ENCODE measurements at regions not wholly inside any gene's neighbourhood (a gene's known extent, or its start where the extent isn't known, plus 50 kb on each side); places are given as distances from the start of the nearest gene placed in this dataset.
"Not testable (repeated sequence)": the region's sequence is repeated elsewhere in the genome, so short reads cannot be mapped to it uniquely, and the experiment has no call there.

- Histone ChIP-seq H3K4me1 (ENCODE audit: control insufficient read depth, insufficient read depth, low read length) (no peaks in the 10 kb centered on the region), H3K36me3 (ENCODE audit: control insufficient read depth, insufficient read depth, low read length) (no peaks in the 10 kb centered on the region), H3K27me3 (ENCODE audit: control insufficient read depth, insufficient read depth, low read length) (no peaks in the 10 kb centered on the region), H3K4me3 (ENCODE audit: low read length) (no peak overlapping the region), H3K9ac (ENCODE audit: low read length) (no peak overlapping the region), H3K27ac (ENCODE audit: low read depth, low read length) (no peak overlapping the region)
Measured at GRCh38 chr17:70314096-70314495, 144.8 kb downstream of the KCNJ2 start.

- Histone ChIP-seq H3K4me3 (ENCODE audit: low read length) (no peak overlapping the region), H3K27ac (ENCODE audit: low read depth, low read length) (no peak overlapping the region)
Measured at GRCh38 chr17:70314506-70314905, 145.2 kb downstream of the KCNJ2 start.

GRCh38 chr17:70317421-70317820 lies 148.1 kb downstream of the KCNJ2 start:
- Histone ChIP-seq H3K36me3 (ENCODE audit: control insufficient read depth, insufficient read depth, low read length) (no peaks in the 10 kb centered on the region), H3K4me3 (ENCODE audit: low read length) (no peak overlapping the region), H3K9ac (ENCODE audit: low read length) (no peak overlapping the region), H3K27me3 (ENCODE audit: control insufficient read depth, insufficient read depth, low read length) (no peaks in the 10 kb centered on the region), H3K27ac (ENCODE audit: low read depth, low read length) (no peak overlapping the region), H3K4me1 (ENCODE audit: control insufficient read depth, insufficient read depth, low read length) (peaks cover 3% of the 10 kb centered on the region)

More at GRCh38 chr17:70314506-70314905, 145.2 kb downstream of the KCNJ2 start:
- Histone ChIP-seq H3K36me3 (ENCODE audit: control insufficient read depth, insufficient read depth, low read length) (no peaks in the 10 kb centered on the region), H3K4me1 (ENCODE audit: control insufficient read depth, insufficient read depth, low read length) (no peaks in the 10 kb centered on the region), H3K9ac (ENCODE audit: low read length) (no peak overlapping the region), H3K27me3 (ENCODE audit: control insufficient read depth, insufficient read depth, low read length) (no peaks in the 10 kb centered on the region)

- Histone ChIP-seq H3K27ac (ENCODE audit: low read depth, low read length) (no peak overlapping the region), H3K9ac (ENCODE audit: low read length) (no peak overlapping the region), H3K4me3 (ENCODE audit: low read length) (no peak overlapping the region), H3K36me3 (ENCODE audit: control insufficient read depth, insufficient read depth, low read length) (no peaks in the 10 kb centered on the region), H3K27me3 (ENCODE audit: control insufficient read depth, insufficient read depth, low read length) (no peaks in the 10 kb centered on the region), H3K4me1 (ENCODE audit: control insufficient read depth, insufficient read depth, low read length) (peaks cover 3% of the 10 kb centered on the region)
Measured at GRCh38 chr17:70318051-70318450, 148.7 kb downstream of the KCNJ2 start.

- Histone ChIP-seq H3K4me3 (ENCODE audit: low read length) (no peak overlapping the region), H3K27ac (ENCODE audit: low read depth, low read length) (no peak overlapping the region)
Measured at GRCh38 chr17:70319516-70319915, 150.2 kb downstream of the KCNJ2 start.

GRCh38 chr17:70320673-70321345 lies 151.5 kb downstream of the KCNJ2 start:
- Histone ChIP-seq H3K4me1 (ENCODE audit: control insufficient read depth, insufficient read depth, low read length) (peaks cover 3% of the 10 kb centered on the region), H3K9ac (ENCODE audit: low read length) (no peak overlapping the region), H3K27ac (ENCODE audit: low read depth, low read length) (no peak overlapping the region), H3K27me3 (ENCODE audit: control insufficient read depth, insufficient read depth, low read length) (no peaks in the 10 kb centered on the region), H3K4me3 (ENCODE audit: low read length) (no peak overlapping the region), H3K36me3 (ENCODE audit: control insufficient read depth, insufficient read depth, low read length) (no peaks in the 10 kb centered on the region)

More at GRCh38 chr17:70319516-70319915, 150.2 kb downstream of the KCNJ2 start:
- Histone ChIP-seq H3K9ac (ENCODE audit: low read length) (no peak overlapping the region), H3K36me3 (ENCODE audit: control insufficient read depth, insufficient read depth, low read length) (no peaks in the 10 kb centered on the region), H3K4me1 (ENCODE audit: control insufficient read depth, insufficient read depth, low read length) (peaks cover 3% of the 10 kb centered on the region), H3K27me3 (ENCODE audit: control insufficient read depth, insufficient read depth, low read length) (no peaks in the 10 kb centered on the region)

GRCh38 chr17:70321352-70321751 lies 152.0 kb downstream of the KCNJ2 start:
- H3K4me1 ChIP-seq (ENCODE audit: control insufficient read depth, insufficient read depth, low read length), result peaks cover 3% of the 10 kb centered on the region
- H3K36me3 ChIP-seq (ENCODE audit: control insufficient read depth, insufficient read depth, low read length), result no peaks in the 10 kb centered on the region
- no peak overlapping the region for H3K27ac ChIP-seq (ENCODE audit: low read depth, low read length)
- H3K27me3 ChIP-seq (ENCODE audit: control insufficient read depth, insufficient read depth, low read length), result no peaks in the 10 kb centered on the region
- H3K4me3 ChIP-seq (ENCODE audit: low read length), result no peak overlapping the region
- no peak overlapping the region for H3K9ac ChIP-seq (ENCODE audit: low read length)

GRCh38 chr17:70323269-70323668 lies 153.9 kb downstream of the KCNJ2 start:
- H3K27me3 ChIP-seq (ENCODE audit: control insufficient read depth, insufficient read depth, low read length), result no peaks in the 10 kb centered on the region
- no peak overlapping the region for H3K4me3 ChIP-seq (ENCODE audit: low read length)
- no peak overlapping the region for H3K27ac ChIP-seq (ENCODE audit: low read depth, low read length)
- no peak overlapping the region for H3K9ac ChIP-seq (ENCODE audit: low read length)
- H3K36me3 ChIP-seq (ENCODE audit: control insufficient read depth, insufficient read depth, low read length), result no peaks in the 10 kb centered on the region
- peaks cover 3% of the 10 kb centered on the region for H3K4me1 ChIP-seq (ENCODE audit: control insufficient read depth, insufficient read depth, low read length)

- Histone ChIP-seq H3K27me3 (ENCODE audit: control insufficient read depth, insufficient read depth, low read length) (no peaks in the 10 kb centered on the region), H3K4me3 (ENCODE audit: low read length) (no peak overlapping the region), H3K36me3 (ENCODE audit: control insufficient read depth, insufficient read depth, low read length) (no peaks in the 10 kb centered on the region), H3K27ac (ENCODE audit: low read depth, low read length) (no peak overlapping the region), H3K4me1 (ENCODE audit: control insufficient read depth, insufficient read depth, low read length) (peaks cover 3% of the 10 kb centered on the region), H3K9ac (ENCODE audit: low read length) (no peak overlapping the region)
Measured at GRCh38 chr17:70324031-70324430, 154.7 kb downstream of the KCNJ2 start.

- Histone ChIP-seq H3K9ac (ENCODE audit: low read length) (no peak overlapping the region), H3K4me3 (ENCODE audit: low read length) (no peak overlapping the region), H3K36me3 (ENCODE audit: control insufficient read depth, insufficient read depth, low read length) (no peaks in the 10 kb centered on the region), H3K27me3 (ENCODE audit: control insufficient read depth, insufficient read depth, low read length) (no peaks in the 10 kb centered on the region), H3K4me1 (ENCODE audit: control insufficient read depth, insufficient read depth, low read length) (no peaks in the 10 kb centered on the region), H3K27ac (ENCODE audit: low read depth, low read length) (no peak overlapping the region)
Measured at GRCh38 chr17:70327279-70327678, 157.9 kb downstream of the KCNJ2 start.

GRCh38 chr17:70327723-70328122 lies 158.4 kb downstream of the KCNJ2 start:
- no peaks in the 10 kb centered on the region for H3K4me1 ChIP-seq (ENCODE audit: control insufficient read depth, insufficient read depth, low read length)
- H3K27ac ChIP-seq (ENCODE audit: low read depth, low read length), result no peak overlapping the region
- no peaks in the 10 kb centered on the region for H3K27me3 ChIP-seq (ENCODE audit: control insufficient read depth, insufficient read depth, low read length)
- no peaks in the 10 kb centered on the region for H3K36me3 ChIP-seq (ENCODE audit: control insufficient read depth, insufficient read depth, low read length)
- no peak overlapping the region for H3K4me3 ChIP-seq (ENCODE audit: low read length)
- no peak overlapping the region for H3K9ac ChIP-seq (ENCODE audit: low read length)

GRCh38 chr17:70329721-70330120 lies 160.4 kb downstream of the KCNJ2 start:
- H3K4me1 ChIP-seq (ENCODE audit: control insufficient read depth, insufficient read depth, low read length), result no peaks in the 10 kb centered on the region
- H3K27me3 ChIP-seq (ENCODE audit: control insufficient read depth, insufficient read depth, low read length), result no peaks in the 10 kb centered on the region
- H3K27ac ChIP-seq (ENCODE audit: low read depth, low read length), result no peak overlapping the region
- H3K36me3 ChIP-seq (ENCODE audit: control insufficient read depth, insufficient read depth, low read length), result no peaks in the 10 kb centered on the region
- no peak overlapping the region for H3K9ac ChIP-seq (ENCODE audit: low read length)
- no peak overlapping the region for H3K4me3 ChIP-seq (ENCODE audit: low read length)

- H3K9ac ChIP-seq (ENCODE audit: low read length); H3K27ac ChIP-seq (ENCODE audit: low read depth, low read length); H3K27me3 ChIP-seq (ENCODE audit: control insufficient read depth, insufficient read depth, low read length); H3K4me1 ChIP-seq (ENCODE audit: control insufficient read depth, insufficient read depth, low read length); H3K4me3 ChIP-seq (ENCODE audit: low read length); H3K36me3 ChIP-seq (ENCODE audit: control insufficient read depth, insufficient read depth, low read length): not testable (repeated sequence)
Measured at GRCh38 chr17:70331066-70331465, 161.7 kb downstream of the KCNJ2 start.
